NCI-H187 treated with DMSO at 0.1 percent for 48 hours (cell line): ENCODE measurements at regions not wholly inside any gene's neighbourhood (a gene's known extent, or its start where the extent isn't known, plus 50 kb on each side); places are given as distances from the start of the nearest gene placed in this dataset.

Experiments used
- DNase-seq: peaks from one replicate; lab custom pipeline; 2025; lab: John Stamatoyannopoulos, UW

GRCh38 chr11:116532066-116532465 lies 240.7 kb downstream of the BUD13 start:
- DNase-seq = no peak

- DNase-seq = no peak
Measured at GRCh38 chr11:116530705-116531104, 242.1 kb downstream of the BUD13 start.

DNA sequence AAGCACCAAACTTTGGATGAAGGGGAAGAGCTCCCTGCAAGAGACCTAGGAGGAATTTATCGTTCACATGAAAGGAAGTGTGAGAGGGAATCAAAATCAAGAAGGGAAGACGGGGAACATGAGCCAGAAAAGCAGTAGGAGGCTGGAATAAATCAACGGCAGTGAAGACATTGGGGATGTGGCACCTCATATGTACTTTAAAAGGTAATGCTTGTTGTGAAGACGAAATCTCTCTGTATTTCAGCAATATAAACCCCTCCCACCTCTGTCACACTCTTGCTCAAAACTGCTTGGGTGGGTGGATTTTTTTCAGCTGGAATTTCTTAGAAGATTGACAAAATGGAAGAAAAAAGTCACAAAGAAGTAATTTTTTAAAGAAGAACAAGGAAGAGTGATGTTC lies 243.5 kb downstream of the BUD13 start:
- DNase-seq = no peak

GRCh38 chr11:116527180-116527991 lies 245.4 kb downstream of the BUD13 start:
- DNase-seq = no peak

DNA sequence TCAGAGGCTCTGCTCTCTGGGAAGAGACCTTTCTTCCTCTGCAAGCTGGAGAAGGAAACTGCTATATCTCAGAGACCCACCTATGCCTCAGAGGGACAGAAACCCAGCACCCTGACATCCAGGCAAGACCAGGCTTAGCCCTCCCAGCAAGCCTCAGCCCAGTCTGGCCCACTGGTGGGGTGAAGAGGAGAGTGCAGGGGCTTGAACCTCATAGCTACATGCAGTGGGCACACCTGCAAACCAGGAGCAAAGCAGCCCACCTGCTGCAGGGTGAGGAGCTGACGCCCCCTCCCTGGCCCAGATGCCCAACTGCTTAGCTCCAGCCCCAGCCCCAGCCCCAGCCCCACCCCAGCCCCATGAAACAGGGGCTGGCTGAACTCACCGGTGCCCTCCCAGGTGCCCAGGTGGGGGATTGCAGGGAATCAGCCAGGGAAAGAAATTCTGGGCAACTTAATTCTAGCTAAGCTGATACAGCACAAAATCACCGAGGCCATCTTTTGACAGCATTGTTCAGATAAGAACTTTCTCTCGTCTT lies 246.8 kb downstream of the BUD13 start:
- DNase-seq = no peak

DNA sequence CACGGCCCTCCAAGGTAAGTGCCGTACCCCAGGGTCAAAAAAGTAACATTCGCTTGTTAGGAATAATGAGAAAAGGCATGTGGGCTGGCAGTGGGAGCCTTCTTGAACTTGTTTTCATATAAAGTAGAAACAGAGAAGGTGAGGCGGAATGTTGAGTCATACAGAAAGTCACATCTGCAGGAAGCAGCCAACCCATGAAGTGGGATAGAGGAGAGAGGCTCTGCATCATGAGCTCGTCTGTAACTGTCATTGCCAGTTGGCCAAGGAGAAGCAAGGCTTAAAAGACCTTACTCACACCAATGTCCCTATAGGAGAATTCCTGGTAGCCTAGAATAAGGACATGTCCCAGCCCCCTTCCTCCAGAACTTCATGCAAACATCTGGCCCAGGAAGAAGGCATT lies 253.3 kb downstream of the BUD13 start:
- DNase-seq = no peak

DNA sequence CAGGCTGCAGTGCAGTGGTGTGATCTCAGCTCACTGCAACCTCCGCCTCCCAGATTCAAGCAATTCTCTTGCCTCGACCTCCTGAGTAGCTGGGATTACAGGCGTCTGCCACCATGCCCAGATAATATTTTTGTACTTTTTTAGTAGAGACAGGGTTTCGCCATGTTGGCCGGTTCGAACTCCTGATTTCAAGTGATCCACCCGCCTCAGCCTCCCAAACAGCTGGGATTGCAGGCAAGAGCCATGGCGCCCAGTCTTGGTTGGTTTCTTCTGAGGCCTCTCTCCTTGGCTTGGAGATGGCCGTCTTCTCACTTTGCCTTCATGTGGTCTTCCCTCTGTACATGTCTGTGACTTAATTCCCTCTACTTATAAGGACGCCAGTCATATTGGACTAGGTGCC lies 254.6 kb downstream of the BUD13 start:
- DNase-seq = no peak

GRCh38 chr11:116517584-116517983 lies 255.2 kb downstream of the BUD13 start:
- no peak for DNase-seq

DNA sequence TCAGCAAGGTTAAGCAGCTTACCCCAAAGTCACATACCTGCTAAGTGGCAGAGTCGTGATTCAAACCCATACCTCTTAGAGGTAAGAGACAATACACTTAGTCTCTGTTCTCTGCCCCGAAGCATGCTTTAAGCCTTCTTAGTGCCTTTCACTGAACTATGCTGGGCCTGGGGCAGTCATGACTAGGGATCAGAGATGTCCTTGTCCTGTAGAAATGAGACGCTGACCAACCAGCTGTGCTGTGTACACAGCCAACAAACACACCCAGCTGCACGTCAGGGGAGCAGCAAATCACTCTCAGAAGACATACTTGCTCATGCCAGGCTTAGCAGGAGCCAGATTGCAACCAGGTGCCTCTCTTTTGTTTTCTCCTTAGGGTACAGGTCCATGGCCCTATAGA lies 255.7 kb downstream of the BUD13 start:
- DNase-seq = no peak

GRCh38 chr11:116515664-116516184 lies 257.1 kb downstream of the BUD13 start:
- peak; percentile 52 for DNase-seq

GRCh38 chr11:116513894-116514293 lies 258.9 kb downstream of the BUD13 start:
- no peak for DNase-seq

GRCh38 chr11:116513278-116513823 lies 259.4 kb downstream of the BUD13 start:
- DNase-seq = no peak

- no peak for DNase-seq
Measured at GRCh38 chr11:116512841-116513240, 259.9 kb downstream of the BUD13 start.

GRCh38 chr11:116511684-116512083 lies 261.1 kb downstream of the BUD13 start:
- DNase-seq = no peak

GRCh38 chr11:116510886-116511650 lies 261.7 kb downstream of the BUD13 start:
- no peak for DNase-seq

- no peak for DNase-seq
Measured at GRCh38 chr11:116510166-116510565, 262.6 kb downstream of the BUD13 start.

DNA sequence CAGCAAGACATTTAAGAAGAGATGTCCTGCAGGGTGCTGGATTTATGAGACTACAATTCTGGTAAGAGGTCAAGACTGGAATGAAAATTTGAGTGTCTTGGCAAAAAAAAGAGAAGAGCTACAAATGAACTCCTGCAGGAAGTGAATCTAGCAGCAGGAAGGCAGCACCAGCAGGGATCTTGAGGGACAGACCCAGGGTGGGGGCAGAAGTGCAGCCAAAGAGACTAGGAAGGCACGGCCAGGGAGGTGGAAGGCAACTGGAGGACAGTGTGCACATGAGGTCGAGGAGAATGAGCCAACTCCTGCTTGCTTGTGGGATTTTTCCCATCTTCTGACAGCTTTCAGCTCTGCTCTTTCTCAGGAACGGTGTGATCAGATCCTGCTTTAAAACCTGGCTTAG lies 263.2 kb downstream of the BUD13 start:
- no peak for DNase-seq

DNA sequence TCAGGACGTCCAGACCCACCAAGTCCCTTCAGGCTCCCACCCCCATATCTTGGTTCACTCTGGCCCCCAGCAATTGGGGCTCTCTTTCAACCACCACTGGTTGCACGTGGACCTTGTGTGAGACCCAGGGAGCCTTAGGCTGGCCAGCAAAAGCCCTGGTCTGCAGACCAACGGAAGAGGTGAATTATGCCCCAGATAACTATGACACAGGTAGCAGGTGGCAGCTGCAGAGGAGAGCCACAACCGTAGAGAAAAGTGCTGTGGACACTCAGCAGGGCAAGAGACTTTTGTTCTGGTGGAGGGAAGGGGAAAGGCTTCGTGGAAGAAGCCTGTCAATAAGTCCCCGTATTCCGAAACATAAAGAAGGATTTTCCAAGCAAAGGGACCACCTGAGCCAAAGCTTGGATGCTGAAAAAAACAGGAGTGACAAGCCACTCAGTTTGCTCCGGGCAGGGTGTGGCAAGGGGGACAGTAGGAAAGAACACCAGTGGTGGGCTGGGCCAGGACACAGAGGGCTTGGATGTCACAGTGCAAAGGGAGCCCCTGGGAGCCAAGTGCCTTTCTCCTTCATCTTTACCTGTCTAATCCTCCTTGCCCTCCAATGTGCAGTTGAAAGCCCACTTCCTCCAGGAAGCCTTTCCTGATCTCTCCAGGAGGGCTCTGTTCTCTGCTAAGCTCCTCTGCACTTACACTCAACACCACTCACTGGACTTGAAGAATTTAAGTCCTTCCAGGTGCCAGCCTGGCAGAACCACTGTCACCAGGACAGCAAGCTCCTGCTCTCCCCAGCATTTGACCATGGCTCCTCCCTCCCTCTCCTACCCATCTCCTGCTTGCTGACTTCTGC lies 264.7 kb downstream of the BUD13 start:
- DNase-seq = no peak

DNA sequence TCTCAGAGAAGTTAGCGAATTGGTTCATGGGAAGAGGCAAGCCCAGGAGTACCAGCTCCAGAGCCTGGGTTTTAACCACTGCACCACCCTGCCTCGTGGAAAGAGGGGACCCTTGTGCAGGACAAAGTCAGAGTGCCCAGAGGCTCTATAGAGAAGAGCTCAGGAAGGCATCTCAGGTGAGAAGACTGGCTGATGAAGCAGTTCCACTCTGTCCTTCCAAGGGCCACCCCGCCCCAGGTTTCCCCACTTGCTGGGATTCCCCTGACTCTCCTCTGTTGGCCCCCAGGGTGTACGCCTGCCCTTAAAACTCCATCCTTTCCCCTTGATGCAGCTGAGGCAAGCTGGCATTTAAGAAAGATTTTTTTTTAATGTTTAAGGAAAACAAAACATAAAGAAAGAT lies 265.8 kb downstream of the BUD13 start:
- DNase-seq = no peak

- no peak for DNase-seq
Measured at GRCh38 chr11:116506263-116506825, 266.4 kb downstream of the BUD13 start.
